ENCODE measurements at regions not wholly inside any gene's neighbourhood (a gene's known extent, or its start where the extent isn't known, plus 50 kb on each side); places are given as distances from the start of the nearest gene placed in this dataset.

GRCh38 chr19:28026636-28027035 lies 1186.3 kb downstream of the UQCRFS1 start:
- no peak for DNase-seq (ENCODE audit: low read depth in 3 of 3)

GRCh38 chr19:28024920-28025319 lies 1188.0 kb downstream of the UQCRFS1 start:
- DNase-seq (ENCODE audit: low read depth in 3 of 3) = no peak

DNA sequence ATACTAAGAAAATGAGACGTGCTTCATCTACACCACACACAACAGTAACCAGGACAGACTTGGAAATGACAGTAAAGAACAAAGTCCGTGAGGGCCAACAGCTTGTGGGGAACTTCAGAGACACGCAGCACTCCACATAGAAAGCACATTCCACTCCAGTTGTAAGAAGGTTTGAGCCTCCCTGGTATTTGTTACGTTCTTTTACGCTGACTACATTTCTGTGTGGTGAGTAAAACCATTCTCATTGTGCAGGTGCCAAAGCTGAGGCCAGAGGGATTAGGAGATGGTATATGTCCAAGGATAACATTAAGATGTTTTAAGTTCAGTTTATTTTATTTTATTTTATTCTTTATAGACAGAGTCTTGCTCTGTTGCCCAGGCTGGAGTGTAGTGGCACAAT lies 1189.9 kb downstream of the UQCRFS1 start:
- DNase-seq (ENCODE audit: low read depth in 3 of 3) = no peak

DNA sequence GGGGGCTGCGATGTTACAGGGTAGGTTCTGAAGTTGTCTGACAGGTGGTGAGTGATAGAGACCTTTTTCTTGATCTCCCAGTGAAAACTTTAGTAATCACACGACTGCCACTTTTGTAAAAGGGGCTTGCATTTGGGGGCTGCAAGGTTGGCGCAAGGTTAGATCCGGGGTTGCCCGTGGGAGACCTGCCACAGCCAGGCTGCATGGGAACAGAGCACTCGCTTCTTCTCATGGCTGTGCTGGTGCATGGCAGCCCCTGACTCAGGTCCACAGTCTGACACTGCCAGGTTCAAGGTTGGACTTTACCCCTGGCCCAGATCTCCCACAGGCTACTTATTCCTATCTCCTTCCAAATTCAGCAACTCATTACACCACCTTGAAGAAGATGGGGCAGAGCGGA lies 1190.4 kb downstream of the UQCRFS1 start:
- DNase-seq (ENCODE audit: low read depth in 3 of 3) = no peak

GRCh38 chr19:28021259-28022185 lies 1191.4 kb downstream of the UQCRFS1 start:
- DNase-seq (ENCODE audit: low read depth in 3 of 3) = no peak

GRCh38 chr19:28020619-28021258 lies 1192.2 kb downstream of the UQCRFS1 start:
- DNase-seq (ENCODE audit: low read depth in 3 of 3) = no peak

DNA sequence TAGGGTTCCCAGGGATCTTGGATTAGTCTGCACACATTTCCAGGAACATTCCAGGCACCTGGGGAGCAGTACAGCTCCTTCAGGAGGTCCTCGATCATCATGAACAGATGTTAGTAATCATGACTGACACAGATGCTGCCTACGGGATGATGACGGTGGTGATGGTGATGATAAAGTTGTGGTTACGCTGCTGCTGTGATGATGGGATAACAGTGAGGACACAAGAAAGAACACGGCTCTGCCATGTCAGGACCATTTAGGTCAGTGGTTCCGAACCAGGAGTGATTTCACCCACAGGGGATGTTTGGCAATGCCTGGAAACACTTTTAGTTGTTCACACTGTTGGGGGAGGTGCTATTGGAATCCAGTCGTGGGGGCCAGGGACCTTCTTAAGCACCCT lies 1193.0 kb downstream of the UQCRFS1 start:
- DNase-seq (ENCODE audit: low read depth in 3 of 3) = no peak

DNA sequence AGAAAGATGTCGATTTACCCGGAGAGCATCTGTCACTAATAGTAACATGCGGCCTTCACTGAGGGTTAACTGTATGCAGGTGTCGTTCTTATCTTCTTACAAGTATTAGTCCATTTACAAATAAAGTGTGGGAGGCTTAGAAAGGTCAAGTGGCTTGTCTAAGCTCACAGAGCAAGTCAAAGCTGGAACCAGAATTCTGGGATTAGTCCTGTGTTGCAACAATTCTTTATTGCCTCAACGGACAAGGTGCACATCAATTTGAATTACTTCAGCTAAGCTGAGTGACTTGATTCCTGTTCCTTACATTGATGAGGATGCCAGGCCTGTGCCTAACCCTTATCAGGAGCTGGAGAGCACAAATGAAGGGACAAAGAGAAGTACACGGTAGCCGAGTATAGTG lies 1193.6 kb downstream of the UQCRFS1 start:
- no peak for DNase-seq (ENCODE audit: low read depth in 3 of 3)

DNA sequence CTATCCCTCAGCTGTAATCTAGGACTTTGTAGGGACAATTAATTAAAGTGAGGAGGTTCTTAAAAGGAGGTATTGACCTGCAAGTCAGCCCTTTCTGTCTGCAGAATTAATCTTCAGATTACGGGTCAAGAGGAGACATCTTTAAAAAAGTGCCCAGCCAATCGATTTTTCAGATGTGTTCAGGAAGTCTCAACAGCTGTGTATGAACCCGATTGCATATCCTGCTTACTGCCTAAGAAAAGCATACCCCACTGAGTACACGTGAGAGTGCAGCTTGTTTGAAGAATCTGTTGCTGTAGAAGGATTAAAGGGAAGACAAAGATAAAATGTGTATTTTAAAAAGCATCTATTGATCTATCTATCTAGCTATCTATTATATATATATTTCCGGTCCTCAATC lies 1194.5 kb downstream of the UQCRFS1 start:
- no peak for DNase-seq (ENCODE audit: low read depth in 3 of 3)

- no peak for DNase-seq (ENCODE audit: low read depth in 3 of 3)
These were observed 1198.1 kb downstream of the UQCRFS1 start for GRCh38 chr19:28014615-28015405.

DNA sequence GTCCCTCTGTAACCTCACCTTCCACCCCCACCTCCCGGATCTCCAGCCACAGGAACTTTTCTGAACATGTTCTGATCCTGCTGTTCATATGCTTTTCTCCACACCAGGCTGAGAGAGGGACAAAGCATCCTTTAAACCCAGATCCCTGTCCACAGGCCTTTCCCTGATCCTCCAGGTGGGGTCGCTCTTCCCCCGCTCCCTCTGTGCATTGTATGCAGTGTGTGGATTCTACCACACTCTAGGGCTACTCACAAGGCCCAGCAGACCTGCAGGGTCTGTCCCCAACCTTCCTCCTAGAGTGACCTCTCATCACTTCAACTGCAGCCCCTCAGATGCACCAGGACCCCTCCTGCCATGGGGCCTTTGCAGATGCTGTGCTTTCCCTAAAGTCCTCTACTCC lies 1200.6 kb downstream of the UQCRFS1 start:
- no peak for DNase-seq (ENCODE audit: low read depth in 3 of 3)

- no peak for DNase-seq (ENCODE audit: low read depth in 3 of 3)
These were observed 1202.3 kb downstream of the UQCRFS1 start for GRCh38 chr19:28010656-28011055.

- DNase-seq (ENCODE audit: low read depth in 3 of 3) = no peak
These were observed 1203.3 kb downstream of the UQCRFS1 start for GRCh38 chr19:28009696-28010095.

- DNase-seq (ENCODE audit: low read depth in 3 of 3) = no peak
These were observed 1204.3 kb downstream of the UQCRFS1 start for GRCh38 chr19:28008695-28009094.

- no peak for DNase-seq (ENCODE audit: low read depth in 3 of 3)
These were observed 1209.4 kb downstream of the UQCRFS1 start for GRCh38 chr19:28003543-28003942.

DNA sequence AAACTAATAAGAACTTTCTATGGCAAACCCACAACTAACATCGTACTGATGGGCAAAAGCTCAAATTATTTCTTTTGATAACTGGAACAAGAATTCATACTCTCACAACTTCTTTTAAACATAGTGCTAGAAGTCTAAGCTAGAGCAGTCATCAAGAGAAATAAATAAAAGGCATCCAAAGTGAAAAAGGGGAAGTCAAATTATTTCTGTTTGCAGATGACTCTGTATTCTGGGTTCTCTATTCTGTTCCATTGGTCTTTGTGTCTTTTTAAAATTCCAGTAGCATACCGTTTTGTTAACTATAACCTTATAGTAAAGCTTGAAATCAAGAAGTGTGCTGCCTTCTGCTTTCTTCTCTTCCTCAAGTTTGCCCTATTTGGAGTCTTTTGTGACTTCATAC lies 1215.9 kb downstream of the UQCRFS1 start:
- DNase-seq (ENCODE audit: low read depth in 3 of 3) = no peak

- no peak for DNase-seq (ENCODE audit: low read depth in 3 of 3)
These were observed 1219.1 kb downstream of the UQCRFS1 start for GRCh38 chr19:27993619-27994570.

DNA sequence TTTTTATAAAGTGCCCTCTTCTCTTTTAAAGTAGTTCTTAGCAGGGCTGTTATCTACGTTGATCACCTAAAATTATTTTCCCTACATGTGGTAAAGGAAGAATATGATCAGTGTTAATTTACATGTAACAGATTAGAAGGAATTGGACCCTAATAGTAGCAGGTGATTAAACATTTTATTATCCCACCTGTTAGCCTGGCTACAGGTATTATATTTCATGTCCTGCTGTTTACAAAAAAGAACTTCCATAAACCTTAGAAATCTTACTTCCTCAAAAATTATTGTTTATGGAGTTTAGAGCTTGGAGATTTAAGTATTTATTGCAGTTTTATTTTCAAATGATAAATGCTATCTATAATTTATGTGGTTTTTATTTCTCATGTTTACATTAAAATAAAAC lies 1226.7 kb downstream of the UQCRFS1 start:
- DNase-seq (ENCODE audit: low read depth in 3 of 3) = no peak

DNA sequence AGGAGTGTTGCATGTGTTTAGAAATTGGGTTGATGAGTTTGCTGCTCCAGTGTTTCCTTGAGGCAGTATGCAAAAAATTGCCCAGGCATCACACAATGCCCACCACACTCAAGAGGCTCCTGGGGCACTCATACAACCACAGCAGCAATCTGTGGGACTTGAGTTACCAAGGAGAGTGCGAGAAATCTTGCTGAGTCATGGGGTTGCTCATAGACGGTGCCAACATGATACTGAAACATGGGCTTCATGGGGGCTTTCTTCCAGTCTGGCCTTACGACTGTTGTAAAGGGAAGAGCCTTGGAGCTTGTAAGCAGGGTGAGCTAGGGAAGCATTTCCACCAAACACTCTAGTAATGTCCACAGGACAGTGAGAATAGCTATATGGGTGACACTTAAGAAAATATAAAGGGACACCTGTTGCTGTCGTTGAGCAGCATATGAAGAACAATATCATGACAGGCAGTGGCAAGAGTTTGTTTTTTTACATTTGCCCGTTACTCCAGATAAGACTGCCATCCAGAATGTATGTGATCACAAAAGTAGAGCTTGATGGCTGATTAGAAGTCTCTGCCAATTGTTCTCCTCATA lies 1237.4 kb downstream of the UQCRFS1 start:
- no peak for DNase-seq (ENCODE audit: low read depth in 3 of 3)

DNA sequence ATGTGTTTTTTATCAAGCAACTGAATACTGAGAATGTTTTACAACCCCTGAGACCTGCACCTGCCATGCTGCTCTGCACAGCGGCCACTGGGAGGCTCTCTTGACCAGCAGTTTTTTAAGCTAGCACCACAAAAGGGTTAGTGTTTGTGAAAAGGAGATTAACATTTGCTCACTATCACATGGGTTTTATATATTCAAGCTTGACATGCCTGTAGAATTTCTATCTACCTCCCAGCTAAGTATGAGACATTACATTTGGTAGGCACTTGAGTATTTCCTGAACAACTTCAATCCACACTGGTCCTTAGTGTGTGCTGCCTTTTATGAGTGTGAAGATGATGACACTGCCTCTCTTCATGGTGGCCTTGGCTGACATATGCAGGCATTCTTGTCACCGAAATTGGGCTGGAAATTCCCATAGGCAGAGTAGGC lies 1238.9 kb downstream of the UQCRFS1 start:
- DNase-seq (ENCODE audit: low read depth in 3 of 3) = no peak

All from stimulated activated CD4-positive, alpha-beta T cell treated with anti-CD3 and anti-CD28 coated beads, TNF-alpha, amount 100 ng/mL, for 4 hours (primary cell).